ENCODE measurements at regions not wholly inside any gene's neighbourhood (a gene's known extent, or its start where the extent isn't known, plus 50 kb on each side); places are given as distances from the start of the nearest gene placed in this dataset.

DNA sequence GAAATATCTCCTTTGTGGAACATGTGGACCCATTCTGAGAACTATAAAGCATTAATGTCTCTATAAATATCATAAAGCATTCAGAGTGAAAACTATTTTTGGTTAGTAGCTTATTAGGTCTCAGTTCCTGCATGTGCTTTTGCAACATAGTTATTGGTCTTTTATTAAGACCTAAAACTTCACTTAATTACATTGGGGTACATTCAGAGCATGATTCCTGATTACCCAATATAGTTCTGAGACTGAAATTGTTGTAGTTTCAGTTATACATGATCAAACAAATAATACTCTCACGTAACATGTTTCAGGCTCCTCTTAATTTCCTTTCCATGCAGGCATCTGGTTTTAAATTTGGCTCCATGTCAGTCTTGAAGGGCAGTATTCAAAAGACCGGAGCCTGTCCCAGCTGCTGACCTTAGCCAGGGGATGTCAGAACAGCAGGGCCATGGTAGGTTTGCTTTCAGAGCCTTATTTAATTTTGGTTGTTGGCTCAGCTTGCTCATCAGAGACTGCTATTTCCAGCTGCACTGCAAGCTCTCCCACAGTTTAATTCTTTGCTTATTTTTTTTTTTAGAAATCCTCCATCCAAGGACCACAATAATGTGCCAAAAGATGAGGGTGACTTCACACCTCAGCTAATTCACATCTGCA lies 447.8 kb upstream of the FZD8 start:
- DNase-seq: no peak

DNA sequence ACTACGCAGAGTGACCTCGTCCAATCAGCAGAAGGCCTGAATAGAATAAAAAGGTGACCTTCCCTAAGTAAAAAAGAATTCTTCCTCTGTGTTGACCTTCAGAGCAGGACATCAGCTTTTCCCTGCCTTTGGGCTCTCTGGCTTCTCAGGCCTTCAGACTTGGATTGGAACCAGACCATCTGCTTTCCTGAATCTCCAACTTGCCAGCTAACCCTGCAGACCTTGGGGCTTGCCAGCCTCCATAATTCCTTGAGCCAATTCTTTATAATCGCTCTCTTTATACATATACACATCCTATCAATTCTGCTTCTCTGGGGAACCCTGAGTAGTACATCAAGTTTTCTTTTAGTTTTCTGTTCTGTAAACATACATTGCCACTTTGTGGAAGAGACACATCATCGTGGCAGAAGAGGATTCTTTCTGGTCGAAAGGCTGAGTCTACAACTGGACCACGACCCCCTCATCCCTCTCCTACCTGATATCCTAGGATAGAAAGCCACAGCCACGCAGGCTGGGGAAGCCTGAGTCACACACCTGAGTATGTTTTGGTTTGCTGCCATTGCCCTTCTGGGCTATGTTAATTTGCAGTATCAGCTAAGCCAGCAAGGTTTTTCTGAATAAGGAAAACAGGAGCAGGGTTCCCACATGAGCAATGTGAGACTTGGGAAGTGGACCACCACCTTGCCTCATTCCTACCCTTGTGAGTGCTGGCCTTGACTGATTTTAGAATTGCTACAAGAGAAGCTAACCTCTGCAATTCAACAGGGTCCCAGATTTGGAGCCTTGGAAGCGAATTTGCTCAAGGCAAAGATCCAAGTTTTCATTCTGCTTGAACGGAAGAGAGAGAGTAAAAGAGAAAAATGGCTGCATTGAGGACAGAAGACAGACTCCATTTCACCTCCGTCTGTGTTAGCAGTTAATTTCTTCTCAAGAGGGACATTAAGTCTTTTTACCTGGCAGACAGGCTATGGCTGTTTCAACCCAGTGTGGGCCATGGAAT lies 445.2 kb upstream of the FZD8 start:
- DNase-seq: no peak

DNA sequence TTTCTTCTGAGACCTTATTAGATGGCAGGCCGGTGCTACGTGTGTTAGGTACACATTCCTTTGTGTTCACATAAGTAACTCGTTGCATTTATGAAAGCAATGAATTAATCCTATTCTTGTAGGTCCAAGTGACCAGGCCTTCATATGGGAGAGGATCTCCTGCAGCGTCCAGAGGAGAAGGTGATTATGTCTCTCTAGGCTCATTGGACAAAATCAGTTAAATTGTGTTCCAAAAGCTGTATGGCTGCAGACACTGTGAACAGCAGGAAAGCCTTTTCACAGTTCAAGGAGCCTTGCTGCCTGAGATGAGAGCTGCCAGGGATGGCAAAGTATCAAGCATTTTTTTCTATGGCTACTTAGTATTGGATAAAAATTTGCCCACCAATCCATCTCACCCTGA lies 433.1 kb upstream of the FZD8 start:
- DNase-seq: no peak

DNA sequence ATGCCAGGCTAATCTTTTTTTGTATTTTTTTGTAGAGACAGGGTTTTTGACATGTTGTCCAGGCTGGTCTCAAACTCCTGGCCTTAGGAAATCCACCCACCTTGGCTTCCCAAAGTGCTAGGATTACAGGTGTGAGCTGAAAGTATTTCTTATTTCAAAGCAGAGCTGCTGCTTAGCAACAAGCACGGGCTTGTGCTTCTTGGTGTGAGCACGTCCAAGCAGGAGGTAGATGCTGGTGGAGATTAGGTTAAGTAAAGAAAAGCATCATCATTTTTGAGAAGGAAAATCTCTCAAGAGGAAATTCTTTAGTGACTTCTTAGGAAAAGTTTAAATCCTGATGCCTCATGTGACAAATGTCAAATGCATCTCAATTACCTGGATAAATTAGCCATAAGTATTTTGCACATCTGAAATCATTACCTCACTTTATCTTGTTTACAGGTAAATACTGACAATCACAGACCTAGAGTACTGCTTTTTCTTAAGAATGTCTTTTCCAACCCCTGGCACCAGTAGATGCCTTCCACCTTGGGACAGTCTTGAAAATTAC lies 431.8 kb upstream of the FZD8 start:
- DNase-seq: no peak

- no peak for DNase-seq
These were observed 426.4 kb upstream of the FZD8 start for GRCh38 chr10:36068542-36068941.

DNA sequence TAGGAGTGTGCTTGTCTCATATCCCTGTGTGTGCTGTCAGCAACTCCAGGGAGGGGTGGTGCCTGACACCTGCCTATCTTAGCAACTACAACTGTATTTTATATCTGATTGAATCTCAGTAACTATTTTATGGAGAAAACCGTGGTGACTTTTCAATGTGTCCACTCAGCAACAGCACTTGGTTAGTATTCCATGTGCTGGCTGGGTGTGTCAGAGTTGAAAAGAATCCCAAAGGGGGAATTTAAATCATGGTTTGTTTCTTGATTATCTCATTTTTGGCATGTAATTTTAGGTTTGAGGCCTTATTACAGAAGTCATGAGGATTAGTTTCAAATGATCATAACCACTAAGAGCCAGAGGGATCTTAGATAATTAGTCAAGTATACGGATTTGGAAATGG lies 425.7 kb upstream of the FZD8 start:
- DNase-seq: no peak

DNA sequence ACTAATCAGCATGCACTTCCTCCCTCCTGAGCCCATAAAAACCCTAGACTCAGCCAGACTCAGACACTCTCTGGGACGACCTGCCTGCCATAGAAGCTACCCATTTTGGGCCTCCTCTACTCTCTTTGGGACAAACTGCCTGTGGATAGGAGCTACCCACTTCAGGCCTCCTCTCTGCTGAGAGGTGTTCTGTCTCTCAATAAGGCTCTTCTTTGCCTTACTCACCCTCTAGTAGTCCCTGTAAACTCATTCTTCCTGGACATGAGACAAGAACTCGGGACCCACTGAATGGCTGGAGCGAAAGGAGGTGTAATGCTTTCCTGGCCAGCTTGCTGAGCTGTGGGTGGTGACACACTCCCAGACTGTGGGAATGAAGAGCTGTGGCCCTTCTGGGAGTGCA lies 424.8 kb upstream of the FZD8 start:
- no peak for DNase-seq

GRCh38 chr10:36066102-36066501 lies 424.0 kb upstream of the FZD8 start:
- DNase-seq: no peak

DNA sequence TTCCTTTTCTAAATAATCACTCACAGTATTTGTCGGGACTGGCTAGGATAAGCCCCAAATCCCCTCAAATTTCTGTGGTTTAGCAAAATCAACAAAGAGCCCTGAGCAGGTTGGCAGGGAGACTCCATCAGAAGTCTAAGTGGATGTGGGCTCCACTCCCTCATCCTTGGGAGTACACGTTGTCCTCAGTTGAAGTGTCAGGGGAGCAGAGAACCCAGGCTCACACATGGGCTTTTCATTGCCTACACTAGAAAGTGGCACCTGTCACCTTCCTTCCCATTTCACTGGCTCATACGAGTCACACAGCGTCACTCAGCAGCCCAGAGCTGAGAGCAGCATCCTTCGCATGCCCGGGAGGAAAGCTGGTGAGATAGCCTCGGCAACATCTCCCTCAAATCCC lies 421.3 kb upstream of the FZD8 start:
- no peak for DNase-seq

- no peak for DNase-seq
These were observed 415.6 kb upstream of the FZD8 start for GRCh38 chr10:36057731-36058130.

DNA sequence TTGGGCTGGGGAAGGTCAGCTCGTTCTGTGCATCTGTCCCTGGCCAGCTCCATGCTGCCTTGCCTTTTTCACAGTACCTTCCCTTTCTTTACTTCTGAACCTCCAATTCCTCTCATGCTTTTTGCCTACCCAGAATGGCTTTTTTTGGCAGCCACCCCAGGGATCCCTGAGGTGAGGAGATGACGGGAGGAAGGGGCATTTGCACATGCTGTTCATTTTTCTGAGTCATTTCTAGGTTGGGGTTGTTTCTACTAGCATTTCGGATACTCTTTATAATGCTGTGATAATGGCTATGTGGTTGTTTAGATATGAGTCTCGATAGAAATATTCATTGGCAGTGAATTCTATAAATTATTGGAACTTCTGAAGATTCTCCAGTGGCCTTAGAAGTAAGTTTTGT lies 415.1 kb upstream of the FZD8 start:
- DNase-seq: no peak

DNA sequence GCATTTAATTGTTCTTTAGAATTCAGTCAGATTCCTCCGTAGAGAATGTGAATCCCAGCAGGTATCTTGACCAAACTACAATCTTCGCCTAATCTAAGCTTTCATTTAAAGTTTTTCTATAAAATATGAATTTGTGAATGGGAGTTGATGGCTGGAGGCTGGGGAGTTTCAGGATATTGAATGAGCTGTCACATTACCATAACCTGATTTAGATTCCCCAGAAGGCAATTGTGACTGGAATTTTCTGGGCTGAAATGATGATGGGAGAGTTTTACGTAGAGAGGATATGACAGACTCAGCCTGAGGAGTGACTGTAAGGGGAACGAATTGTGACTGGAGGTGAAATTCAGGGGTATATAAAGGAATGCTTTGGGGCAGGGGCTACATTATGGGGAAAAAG lies 411.7 kb upstream of the FZD8 start:
- no peak for DNase-seq

GRCh38 chr10:36053271-36053670 lies 411.2 kb upstream of the FZD8 start:
- DNase-seq: no peak

GRCh38 chr10:36051500-36051991 lies 409.4 kb upstream of the FZD8 start:
- DNase-seq: no peak

- DNase-seq: no peak
These were observed 408.8 kb upstream of the FZD8 start for GRCh38 chr10:36050763-36051499.

DNA sequence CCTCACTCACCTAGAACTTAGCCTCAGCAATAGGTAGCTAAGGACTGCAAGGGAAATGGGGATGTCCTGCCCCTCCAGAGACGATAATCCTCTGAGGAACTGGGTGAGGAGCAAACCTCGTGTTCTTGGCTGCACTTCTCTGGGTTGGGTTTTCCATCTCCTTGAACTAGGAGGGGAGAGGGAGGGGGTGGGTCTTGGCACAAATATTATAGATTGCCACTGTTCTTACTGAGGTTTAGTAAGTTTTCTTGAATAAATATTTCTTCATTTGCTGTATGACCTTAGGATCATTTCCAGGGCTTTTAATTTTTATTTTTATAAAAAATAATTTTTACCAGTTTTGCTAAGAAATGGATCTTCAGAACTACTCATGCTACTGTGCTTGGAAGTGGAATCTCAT lies 406.7 kb upstream of the FZD8 start:
- DNase-seq: no peak

DNA sequence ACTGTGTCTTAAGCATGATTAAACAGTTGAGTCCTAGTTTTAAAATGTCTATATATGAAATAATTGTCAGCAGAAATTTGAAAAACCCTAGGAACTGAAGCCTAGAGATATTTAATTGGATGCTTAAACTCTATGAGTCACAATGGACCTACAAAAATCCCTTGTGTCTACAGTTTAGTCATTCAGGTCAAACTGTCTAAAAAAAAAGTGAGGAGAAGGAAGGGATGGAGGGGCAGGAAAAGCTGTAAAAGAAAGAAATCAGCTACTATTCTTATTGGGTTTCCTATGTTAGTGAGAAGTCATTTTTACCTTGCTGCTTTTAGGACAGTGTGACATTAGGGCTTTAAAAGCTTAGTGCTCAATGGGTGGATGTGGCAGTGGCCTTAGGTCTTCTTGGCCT lies 406.1 kb upstream of the FZD8 start:
- DNase-seq: no peak

DNA sequence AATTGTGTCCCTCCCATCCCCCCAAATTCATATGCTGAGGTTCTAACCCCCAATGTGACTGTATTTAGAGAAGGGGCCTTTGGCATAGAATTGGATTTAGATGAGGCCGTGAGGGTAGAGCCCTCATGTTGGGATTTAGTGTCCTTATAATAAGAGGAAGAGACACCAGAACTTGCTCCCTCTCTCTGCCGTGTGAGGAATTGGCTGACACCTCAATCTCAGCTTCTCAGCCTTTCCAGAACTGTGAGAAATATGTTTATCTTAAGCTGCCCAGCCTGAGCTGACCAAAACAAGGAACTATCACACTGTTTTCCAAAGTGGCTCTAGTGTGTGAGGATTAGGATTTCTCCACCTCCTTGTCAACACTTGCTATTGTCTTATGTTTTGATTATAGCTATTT lies 400.0 kb upstream of the FZD8 start:
- DNase-seq: no peak

GRCh38 chr10:36038316-36038955 lies 396.3 kb upstream of the FZD8 start:
- DNase-seq: no peak

DNA sequence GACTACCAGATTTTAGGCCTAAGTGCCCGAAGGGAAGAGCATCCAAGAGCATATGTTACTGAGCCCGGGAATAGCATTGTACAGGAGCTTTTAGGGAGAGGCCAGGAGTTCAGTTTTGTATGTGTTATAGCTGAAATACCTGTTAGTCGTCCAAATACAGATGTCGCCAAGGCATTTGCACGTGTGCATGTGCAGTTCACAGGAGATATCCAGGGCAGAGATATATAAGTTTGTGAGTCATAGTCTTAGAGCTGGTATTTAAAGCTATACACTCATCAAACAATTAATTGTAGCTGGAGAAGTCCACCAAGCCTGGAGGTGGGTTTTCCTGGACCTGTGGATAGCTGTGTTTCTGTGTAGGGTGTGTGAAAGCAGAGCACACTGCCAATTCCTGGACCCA lies 394.0 kb upstream of the FZD8 start:
- no peak for DNase-seq

DNA sequence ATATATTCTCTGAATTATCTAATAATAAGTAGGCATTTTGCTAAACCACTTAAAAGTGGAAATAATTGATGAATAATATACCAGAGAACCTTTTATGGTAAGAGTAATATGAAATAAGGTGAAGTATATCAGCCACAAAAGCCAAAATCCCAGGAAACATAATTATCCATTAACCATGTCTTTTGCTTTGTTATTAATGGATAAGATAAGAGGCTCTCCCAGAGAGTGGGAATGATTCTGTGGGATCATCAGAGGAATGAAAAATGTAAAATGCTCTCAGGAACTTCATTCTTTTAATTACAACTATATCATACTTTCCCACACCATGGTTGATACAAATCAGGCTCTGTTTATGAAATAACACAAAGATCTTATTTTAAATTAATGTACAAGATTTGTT lies 391.7 kb upstream of the FZD8 start:
- no peak for DNase-seq

DNA sequence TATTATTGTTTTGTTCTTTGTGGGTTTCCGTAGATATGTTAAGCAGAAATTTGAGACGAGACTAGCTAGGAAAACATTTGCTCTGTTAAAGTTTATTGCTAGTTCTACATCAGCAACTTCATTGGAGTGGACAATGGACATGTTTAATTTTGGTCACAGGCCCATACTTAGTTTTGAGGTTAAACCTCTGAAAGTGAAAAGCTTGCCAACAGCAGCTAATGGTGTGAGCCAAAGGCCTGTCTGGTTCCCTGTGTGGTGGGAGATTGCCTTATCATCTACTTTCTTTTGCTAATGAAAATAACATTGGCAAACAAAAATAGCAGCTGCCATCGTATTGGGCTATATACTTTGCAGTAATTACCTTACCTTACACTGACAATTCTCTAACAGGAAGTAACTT lies 388.4 kb upstream of the FZD8 start:
- no peak for DNase-seq

Data from T-helper 2 cell (primary cell).